Activated effector memory CD4-positive, alpha-beta T cell treated with anti-CD3 and anti-CD28 coated beads, Interleukin-2, amount 50 U/mL, for 16 hours (primary cell): ENCODE measurements at regions not wholly inside any gene's neighbourhood (a gene's known extent, or its start where the extent isn't known, plus 50 kb on each side); places are given as distances from the start of the nearest gene placed in this dataset.

Source experiments
- DNase-seq: peaks from one replicate; pipeline ENCODE4 v3.0.0-alpha.2; 2020

DNA sequence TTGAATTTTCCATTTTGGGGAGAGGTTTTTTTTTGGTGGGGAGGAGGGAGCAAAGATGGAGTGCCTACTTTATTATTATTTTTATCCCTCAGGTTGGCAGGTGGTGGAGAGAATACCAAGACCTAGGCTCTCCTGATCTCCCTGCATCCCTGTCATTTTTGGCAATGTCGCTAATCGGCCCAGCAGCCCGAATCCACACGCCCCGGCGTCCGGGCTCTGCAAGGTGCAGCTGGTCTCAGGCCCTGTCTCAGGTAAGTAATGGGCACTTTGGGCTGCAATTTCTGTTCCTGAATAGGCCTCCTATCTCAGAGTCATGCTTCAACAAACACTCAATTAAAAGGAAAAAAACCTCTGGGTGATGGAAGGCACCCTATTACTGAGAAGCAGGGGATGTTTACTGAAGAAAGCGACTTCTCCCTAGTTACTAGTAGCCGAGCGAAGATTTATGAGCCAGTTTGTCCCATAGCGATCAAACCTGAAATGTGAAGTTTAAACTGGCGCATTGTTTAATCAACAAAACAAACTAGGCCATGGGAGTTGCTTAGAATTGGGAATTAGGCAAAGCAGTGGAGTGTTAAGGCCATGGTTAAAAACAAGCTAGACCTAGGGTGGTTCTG, 137.8 kb downstream of the RWDD3 start:
- no peak for DNase-seq

DNA sequence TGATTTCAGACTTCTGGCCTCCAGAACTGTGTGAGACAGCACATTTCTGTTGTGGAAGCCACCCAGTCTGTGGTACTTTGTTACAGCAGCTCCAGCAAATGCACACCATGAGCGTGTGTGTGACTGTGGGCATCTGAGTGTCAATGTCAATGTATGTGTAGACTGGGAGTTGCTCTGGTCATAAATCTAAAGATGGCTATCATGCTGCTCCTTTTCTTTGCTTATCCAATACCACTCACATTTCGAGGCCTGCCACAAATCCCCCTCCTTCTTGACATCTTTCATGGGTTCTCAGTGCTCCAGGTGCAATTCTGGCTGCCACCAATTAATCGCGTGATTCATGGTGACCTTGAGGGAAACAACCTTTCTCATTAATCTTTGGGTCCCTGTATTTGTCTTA, 141.2 kb downstream of the RWDD3 start:
- no peak for DNase-seq

DNA sequence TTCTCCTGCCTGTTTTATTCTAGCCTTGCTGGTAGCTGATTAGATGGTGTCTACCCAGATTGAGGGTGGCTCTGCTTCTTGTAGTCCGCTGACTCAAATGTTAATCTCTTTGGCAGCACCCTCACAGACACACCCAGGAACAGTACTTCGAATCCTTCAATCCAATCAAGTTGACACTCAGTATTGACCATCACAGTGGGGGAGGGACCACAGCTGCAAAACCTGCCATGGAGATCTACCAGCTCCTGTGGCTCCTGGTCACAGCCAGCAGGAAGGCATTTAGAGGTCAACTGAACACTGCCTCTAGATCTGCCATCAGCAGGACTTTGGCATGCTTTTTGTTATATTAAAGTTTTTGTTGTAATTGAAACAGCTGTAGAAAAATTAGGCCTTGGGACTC, 146.9 kb downstream of the RWDD3 start:
- no peak for DNase-seq

DNA sequence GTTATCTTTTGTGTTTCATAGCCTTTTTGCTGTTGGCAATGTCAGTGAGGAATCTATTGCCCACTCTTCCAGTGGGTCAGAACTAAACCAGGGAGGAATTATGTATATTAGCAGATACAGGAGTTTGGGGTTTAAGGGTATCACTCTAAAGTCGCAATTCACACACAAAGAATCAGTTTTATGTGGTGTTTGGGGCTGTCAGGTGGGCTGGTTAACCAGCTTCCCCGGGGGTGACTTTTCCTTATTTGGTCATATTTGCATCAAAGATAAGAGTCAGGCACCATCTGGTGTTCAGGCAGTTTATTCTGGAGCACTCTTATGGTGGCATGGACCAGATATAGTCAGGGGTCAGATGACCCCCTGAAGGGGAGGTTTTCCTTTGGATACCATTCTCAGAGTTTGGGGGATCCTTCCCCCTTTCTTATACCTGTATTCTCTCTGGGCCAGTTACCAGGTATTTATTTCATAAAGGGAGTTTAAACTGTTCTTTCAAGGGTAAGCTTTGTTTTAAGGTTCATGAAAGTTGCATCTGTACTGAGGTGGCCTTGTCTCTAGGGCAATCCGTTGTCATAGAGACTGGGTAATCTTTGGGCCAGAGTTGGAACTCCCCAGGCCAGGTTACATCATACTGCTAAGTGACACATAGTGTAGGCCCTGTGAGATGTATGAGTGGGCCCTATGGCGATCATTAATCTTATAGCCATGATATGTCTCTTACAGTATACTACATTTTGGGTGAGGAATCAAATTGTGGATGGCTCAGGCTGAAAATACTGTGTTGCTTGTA, 148.2 kb downstream of the RWDD3 start:
- DNase-seq = no peak

DNA sequence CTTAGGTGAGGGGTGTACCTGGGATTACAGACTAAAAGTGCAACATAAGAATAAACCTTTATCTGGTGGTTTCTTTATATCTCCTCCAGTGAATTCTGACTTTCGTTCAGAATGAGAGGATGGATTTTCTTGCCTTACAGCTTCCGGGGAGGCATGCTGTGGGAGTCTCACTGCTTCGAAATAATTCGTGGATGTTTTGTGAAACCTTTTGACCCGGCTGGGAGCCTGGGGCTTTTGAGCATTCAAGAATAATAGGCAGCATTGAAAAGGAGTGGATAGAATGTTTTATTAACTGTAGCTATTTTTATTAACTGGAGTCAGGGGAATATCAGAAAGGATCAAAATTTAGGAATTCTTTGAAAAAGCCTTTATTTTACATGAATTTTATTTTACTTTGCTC, 149.1 kb downstream of the RWDD3 start:
- no peak for DNase-seq

DNA sequence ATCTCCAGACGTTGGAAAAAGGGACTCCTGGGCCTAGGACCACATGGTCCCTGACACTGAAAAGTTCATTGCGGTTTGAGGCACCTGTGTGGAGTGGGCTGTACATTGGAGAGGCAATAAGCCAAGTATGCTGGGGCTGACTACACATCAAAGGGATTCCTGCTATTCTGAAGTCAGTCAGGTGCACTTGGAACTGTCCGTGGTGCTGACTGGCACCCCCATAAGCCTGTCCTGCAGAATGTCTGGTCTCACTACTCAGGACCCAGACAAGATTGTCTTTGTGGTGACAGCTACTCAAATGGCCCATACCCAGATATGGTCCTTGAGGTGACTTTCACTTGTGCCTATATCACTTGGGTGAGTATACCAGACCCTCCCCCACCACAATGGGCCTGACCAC, 150.6 kb downstream of the RWDD3 start:
- DNase-seq = no peak

DNA sequence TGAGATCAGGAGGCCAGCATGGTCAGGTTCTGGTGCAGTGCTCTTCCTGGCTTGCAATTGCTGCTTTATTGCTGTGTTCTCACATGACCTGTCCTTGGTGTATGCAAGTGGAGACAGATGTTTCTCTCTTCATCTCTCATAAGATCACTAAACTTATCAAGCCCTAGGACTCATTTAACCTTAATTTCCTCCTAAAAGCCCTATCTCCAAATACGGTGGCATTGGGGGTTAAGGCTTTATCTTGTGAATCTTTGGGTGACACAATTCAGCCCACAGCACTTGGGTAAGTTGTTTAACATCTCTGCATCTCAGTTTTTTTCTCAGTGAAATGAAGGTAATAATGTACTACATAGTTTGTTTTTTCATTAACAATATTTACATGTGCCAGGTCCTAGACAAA, 152.4 kb downstream of the RWDD3 start:
- no peak for DNase-seq

DNA sequence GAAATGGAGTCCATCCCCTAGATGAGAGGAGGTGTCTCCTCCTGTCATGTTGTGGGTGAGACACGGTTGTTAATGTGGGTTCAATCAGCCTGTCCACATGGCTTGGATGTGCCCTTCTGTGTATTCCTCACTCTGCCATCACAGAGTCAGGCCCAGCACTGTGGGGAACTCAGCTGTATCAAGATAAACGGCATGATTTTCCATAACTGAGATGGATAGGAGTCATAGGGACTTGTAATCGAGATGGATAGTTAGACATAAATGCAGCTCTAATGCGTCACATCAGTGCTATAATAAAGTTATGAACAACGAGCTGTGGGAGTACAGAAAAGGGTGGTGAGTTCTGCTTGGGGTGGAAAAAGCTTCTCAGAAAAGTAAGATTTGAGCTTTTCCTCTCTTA, 152.9 kb downstream of the RWDD3 start:
- no peak for DNase-seq

DNA sequence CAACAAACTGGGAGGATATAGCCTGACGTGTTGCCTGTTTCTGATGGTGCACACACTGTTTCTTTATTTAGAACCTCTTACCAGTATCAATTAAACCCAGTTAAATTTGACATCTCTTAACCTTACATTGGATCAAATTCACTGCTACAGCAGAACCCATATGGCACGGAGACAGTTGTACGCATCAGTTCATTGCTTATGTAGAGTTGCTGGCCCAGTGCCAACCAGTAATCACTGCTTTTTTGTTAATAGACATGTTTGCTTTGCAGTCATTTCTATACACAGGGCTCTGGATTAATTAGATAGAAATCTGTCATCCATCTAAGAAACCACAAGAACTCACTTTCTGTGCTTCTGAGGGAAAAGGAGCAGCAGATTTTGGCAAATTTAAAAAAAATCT, 154.0 kb downstream of the RWDD3 start:
- no peak for DNase-seq

DNA sequence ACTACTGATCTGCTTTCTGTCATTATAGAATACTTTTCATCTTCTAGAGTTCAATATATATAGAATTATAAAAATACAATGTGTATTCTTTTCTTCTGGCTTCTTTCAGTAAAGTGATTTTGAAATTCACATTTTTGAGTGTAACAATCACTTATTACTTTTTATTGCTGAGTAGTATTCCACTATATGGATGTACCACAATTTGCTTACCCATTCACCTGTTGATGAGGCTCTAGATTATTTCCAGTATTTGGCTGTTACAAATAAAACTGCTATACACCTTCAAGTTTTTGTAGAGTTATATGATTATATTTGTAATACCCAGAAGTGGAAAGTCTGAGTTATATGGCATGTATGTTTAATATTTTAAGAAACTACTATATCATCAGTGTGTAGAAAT, 159.4 kb downstream of the RWDD3 start:
- no peak for DNase-seq

DNA sequence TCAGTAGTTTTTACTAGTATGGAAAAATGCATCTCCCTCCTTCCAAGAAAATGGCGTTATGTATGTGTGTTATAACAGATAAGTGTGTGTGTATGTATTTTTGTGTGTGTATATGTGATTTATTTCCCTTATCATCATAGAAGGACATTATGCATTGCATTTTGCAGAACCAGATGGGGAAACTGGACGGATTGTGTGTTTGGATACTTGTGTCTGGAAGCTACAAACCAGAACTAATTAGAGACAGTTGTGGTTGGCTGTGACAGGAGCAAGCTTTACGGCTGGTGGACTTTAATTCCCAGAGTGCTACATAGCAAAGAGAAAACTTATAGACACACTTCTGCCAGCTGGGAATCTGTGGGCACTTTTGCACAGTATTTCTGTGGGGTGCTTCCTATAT, 162.5 kb downstream of the RWDD3 start:
- DNase-seq = no peak

DNA sequence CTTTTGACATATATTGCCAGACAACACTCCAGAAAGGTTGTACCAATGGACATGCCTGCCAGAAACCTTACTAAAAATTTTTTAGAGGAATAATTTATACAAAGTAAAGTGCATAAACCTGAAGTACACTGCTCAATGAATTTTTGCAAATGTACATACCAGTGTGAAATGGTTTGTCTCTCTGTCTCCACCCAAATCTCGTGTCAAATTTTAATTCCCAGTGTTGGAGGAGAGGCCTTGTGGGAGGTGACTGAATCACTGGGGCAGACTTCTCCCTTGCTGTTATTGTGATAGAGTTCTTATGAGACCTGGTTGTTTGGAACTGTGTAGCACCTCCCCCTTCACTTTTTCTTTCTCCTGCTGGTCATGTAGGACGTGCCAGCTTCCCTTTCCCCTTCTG, 168.8 kb downstream of the RWDD3 start:
- no peak for DNase-seq

DNA sequence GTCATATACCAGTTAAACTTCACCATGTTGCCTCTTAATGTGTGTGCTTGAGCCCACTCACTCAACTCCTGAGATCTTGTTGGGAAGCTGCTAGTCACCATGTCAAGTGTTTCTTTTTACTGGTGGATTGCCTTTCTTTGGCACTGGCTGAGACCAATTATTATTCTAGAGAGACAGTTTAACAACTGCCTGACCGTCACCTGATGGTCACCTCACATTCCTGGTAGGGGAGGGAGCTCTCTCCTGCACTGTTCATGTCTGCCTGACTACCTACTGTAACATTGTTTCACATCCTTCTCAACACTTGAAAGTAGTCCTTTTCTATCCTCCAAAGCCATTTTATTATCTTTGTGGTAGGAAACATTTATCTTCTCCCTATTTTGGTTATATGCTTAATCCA, 172.3 kb downstream of the RWDD3 start:
- no peak for DNase-seq

DNA sequence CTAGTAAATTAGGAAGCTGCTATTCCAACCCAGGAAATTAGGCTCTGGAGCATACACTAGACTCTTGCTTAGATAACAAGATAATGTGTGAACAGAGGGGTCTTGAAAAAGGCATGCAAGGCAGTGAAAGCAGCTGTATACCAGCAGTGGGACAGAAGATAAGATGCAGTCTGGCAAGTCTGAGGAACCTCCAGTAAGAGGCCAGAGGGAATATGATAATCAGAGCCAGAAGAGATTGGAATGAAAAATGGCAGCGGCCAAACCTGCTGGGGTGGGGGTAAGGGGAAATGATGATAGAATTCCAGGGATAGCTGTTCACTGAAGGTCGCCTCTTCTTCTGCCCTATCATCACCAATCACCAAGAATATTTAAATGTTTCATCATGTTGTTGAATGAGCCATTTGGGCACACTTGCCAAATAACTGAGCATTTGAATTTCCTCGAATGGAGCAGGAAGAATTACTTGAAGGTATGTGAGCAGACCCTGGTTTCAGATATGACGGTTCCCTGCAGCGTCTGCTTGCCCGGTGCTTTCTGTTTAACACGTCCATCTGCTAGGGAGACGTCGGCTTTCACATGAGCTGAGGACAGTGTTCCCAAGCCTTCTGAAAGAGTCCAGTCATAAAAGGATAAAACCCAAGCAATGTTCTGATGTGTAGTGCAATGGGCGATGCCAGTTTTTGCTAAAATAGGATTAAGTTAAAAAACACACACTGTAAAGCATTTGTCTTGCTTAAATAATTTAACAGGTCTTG, 173.3 kb downstream of the RWDD3 start:
- DNase-seq = no peak

DNA sequence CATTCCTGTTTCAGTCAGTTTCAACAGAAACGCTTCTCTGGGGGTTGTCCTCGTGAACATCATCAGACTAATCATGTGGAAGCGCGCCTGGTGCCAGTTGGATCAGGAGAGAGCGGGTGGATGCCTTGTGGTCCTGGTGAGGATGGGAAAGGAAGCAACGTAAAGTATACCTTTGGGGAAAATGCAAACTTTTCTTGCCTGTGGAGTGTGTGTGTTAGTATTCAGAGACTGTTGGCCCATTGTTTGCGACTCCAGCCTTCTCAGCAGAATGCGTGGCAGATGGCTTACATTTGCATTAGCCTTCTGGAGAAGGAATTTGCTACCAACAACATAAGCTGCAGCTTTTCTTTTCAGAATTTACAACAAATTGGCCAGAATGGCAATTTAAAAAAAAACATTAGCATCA, 173.9 kb downstream of the RWDD3 start:
- no peak for DNase-seq

DNA sequence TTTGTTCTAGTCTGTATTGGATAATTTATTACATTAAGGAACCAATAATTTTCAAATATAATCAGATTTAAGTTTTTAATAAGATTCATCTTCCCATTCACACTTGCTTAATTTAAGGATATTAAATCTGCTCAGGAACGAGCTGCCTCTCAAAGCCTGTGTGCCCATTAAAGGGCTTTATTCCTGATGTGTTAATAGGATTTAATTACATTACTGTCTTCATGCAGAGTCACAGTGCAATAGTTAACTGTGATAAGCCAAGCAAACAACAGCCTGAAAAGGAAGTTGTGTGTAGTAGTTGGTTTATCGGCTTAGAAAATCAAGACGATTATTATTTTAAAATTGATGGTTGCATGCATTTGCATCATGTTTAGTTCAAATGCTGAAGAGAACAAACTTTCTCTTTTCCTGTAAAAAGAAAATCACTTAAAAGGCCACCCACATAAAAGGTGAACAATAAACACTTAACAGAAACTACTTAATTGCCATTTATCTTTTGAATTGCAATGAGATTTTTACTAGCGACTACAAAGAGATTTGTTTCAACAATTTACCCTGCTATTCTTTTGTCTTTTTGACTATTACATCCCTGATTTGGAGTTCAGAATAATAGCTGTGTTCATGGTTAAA, 174.6 kb downstream of the RWDD3 start:
- no peak for DNase-seq

DNA sequence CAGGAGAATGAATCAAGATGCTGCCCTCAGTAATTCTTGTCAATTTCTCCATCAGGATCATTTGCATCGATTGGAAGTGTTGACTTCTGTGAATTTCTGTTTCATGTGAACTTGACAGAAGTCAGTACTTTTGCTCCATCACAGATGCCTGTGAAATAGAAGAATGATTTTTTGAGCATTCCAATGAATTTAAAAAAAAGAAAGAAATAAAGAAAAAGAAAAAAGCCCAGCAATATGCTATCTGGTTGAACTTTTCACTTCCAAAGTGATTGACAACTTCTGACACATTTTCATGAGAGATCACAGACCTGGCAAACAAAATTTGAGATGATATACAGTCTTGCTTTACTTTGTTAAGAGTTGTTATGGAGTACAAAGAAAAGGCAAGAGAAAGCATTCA, 175.3 kb downstream of the RWDD3 start:
- no peak for DNase-seq

DNA sequence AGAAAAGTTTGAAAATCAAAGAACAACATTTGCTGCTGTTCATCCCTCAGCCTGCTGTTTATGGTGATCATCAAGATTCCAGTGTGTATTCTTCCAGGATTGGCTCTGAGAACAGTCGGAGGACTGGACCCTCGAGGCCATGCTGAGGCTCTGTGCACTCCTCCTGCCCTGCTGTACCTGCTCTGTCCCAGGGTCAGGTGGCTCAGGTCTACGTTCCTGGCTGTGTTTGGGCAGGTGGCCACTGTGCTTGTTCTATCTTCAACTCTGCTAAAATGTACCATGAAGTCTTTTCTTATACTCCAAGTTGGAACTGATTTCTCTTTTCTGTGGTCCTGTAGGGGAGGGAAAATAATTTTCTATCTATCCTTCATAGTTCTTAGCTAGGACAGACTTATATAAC, 175.9 kb downstream of the RWDD3 start:
- no peak for DNase-seq

DNA sequence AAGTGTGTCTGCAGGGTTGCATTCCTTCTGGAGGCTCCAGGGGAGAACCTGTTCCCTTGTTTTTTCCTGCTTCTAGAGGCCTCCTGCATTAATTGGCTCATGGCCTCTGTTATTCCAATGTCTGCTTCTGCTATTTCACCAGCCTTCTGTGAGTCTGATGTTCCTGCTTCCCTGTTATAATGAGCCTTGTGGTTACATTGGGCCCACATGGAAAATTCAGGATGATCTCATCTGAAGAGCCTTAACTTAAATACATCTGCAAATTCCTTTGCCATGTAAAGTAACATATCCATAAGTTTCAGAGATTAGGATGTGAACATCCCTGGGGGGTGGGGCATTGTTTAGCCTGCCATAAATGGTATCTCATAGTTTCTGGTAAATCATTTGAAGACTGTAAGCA, 181.1 kb downstream of the RWDD3 start:
- no peak for DNase-seq

DNA sequence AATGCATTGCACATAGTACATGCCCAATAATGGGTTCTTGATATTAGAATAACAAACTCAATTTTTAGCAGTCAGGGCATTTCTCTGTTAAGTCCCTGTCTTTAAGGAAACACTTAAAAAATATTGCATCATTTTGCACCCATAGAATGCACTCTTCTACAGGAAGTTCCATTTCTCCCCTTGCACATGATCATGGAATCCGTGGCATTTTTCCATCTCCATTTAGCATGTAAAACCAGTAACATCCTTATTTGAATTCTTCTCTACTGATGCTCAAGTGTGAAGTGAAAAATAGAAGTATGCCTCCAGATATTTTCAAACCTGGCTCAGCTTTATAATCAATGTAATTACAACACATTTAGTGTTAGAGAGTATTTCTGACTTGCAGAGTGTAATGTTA, 192.8 kb downstream of the RWDD3 start:
- no peak for DNase-seq

DNA sequence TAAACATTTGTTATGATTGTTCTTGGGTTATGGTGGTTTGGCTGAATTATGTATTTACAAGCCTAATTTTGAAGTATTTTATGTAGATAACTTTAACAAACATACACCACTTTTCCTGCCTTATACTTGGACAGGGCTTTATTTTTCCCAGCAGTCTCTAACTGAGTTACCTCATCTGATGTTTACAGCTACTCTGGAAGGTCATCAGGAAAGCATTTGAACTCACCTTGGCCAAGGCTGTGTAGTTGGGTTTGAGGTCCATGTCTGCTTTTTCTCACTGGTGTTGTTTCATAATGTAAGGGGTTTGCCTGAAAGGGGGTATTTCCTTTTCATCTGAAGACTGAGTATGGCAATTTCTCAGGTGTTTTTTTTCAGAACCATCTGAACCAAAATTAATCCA, 193.5 kb downstream of the RWDD3 start:
- no peak for DNase-seq

DNA sequence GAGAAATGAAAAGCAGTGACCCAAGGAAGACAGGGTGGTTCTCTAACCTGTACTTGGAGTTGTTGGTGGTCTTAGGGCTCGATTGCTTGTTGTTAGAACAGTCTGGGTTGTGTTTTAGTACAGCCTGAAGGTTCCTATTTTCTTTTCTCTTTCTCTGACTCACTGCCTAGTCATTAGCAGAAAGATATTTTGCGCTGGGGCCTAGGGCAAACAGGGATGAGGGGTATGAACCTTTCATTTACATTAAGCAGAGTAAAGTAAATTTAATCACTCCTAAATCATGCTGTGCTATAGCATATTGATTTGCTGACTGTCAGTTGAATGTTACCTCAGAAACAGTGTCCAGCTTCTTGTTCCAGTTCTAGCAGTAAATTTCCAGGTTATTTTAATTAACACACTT, 197.2 kb downstream of the RWDD3 start:
- DNase-seq = no peak

DNA sequence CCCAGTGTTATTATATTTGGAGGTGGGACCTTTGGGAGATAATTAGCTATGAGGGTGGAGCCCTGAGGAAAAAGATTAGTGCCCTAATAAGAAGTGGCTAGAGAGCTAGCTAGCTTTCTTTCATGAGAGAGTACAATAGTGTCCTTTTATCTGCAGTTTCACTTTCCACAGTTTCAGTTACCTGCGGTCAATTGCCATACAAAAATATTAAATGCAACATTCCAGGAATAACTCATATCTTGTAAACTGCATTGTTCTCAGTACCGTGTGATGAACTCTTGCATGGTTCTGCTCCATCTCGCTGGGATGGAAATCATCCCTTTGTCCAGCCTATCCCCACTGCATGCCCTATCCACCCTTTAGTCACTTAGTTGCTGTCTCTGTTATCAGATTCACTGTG, 201.6 kb downstream of the RWDD3 start:
- DNase-seq = no peak

DNA sequence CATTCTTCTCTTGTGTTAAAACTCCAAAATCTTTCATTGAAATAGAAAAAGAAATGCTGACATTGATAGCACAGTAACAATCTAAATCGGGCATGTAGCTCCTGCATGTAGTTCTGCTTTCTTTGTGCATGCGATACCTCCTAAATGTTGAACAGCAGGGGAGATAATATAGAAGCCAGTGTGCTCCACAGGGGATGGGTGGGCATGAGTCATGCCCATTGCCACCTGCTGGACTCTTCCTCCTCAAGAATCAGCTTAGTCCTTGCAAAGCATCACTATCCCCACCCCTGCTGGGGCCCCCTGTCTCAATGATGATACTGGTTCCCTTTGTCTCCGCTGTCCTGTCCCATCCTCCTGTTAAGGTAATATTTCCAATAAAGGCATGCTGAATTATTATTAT, 203.0 kb downstream of the RWDD3 start:
- no peak for DNase-seq
